Upper lobe of left lung (tissue), 4 donors: ENCODE measurements at regions not wholly inside any gene's neighbourhood (a gene's known extent, or its start where the extent isn't known, plus 50 kb on each side); places are given as distances from the start of the nearest gene placed in this dataset.

Experiments
- POLR2A ChIP-seq, 4 donors: fragments of 450-650 bp; IDR thresholded peaks; one replicate each; pipeline ENCODE4 v1.5.1; 2016 to 2017; ENCODE audit warnings: antibody characterized with exemption in 4 of 4, mild to moderate bottlenecking in 2 of 4
- POLR2AphosphoS5 ChIP-seq, 2 donors: sonication (generic); formaldehyde crosslinking; IDR thresholded peaks; one replicate each; pipeline ENCODE4 v1.5.1; 2017; ENCODE audit warnings: antibody characterized with exemption in 2 of 2
- TF ChIP-seq, protein P1 (sequence below), 6 experiments: fragments of 450-650 bp in 4 of 6; fragments of 200-600 bp in 2 of 6; sonication (generic) in 2 of 6; IDR thresholded peaks; one replicate each; pipeline ENCODE4 v1.5.1; 2016 to 2019; ENCODE audit warnings: antibody characterized with exemption in 6 of 6

DNA sequence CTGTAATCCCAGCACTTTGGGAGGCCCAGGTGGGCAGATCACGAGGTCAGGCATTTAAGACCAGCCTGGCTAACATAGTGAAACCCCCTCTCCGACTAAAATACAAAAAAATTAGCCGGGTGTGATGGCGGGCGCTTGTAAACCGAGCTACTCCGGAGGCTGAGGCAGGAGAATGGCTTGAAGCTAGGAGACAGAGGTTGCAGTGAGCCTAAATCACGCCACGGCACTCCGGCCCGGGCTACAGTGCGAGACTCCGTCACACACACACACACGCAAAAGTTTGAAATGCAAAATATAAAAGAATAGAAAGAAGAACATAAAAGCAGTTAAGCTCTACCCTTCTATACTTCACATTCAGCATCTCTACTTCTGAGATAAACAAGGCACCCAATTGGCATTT lies 1165.9 kb upstream of the CNTN5 start:
- no peak for TF ChIP-seq POLR2AphosphoS5 (IDR thresholded peaks at IDR 0.05)
- no peak for TF ChIP-seq POLR2A (IDR thresholded peaks at IDR 0.05)
- TF ChIP-seq, protein P1, sequence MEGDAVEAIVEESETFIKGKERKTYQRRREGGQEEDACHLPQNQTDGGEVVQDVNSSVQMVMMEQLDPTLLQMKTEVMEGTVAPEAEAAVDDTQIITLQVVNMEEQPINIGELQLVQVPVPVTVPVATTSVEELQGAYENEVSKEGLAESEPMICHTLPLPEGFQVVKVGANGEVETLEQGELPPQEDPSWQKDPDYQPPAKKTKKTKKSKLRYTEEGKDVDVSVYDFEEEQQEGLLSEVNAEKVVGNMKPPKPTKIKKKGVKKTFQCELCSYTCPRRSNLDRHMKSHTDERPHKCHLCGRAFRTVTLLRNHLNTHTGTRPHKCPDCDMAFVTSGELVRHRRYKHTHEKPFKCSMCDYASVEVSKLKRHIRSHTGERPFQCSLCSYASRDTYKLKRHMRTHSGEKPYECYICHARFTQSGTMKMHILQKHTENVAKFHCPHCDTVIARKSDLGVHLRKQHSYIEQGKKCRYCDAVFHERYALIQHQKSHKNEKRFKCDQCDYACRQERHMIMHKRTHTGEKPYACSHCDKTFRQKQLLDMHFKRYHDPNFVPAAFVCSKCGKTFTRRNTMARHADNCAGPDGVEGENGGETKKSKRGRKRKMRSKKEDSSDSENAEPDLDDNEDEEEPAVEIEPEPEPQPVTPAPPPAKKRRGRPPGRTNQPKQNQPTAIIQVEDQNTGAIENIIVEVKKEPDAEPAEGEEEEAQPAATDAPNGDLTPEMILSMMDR (IDR thresholded peaks at IDR 0.05) = no peak
